Smooth muscle cell (in vitro differentiated cells): ENCODE measurements at regions not wholly inside any gene's neighbourhood (a gene's known extent, or its start where the extent isn't known, plus 50 kb on each side); places are given as distances from the start of the nearest gene placed in this dataset.

Source experiments
- DNase-seq: peaks from one replicate; lab custom pipeline; 2025; ENCODE audit not compliant: unreplicated experiment; lab: John Stamatoyannopoulos, UW
- H2AFZ ChIP-seq: fragments of 200-600 bp; sonication (generic); 2 replicates; pipeline ENCODE4 v1.6.0; 2016; ENCODE audit warnings: antibody characterized with exemption, low read depth, mild to moderate bottlenecking
- H3F3A ChIP-seq: fragments of 200-600 bp; sonication (generic); 2 replicates; pipeline ENCODE4 v1.6.0; 2017; ENCODE audit warnings: antibody characterized with exemption, low read depth
- H3K27ac ChIP-seq: fragments of 200-600 bp; sonication (generic); 2 replicates; pipeline ENCODE4 v1.5.1; 2016; ENCODE audit warnings: low read depth, mild to moderate bottlenecking
- H3K27me3 ChIP-seq: fragments of 200-600 bp; sonication (generic); 2 replicates; pipeline ENCODE4 v1.6.1; 2016; ENCODE audit warnings: low read depth, mild to moderate bottlenecking
- H3K36me3 ChIP-seq: fragments of 200-600 bp; sonication (generic); 2 replicates; pipeline ENCODE4 v1.5.1; 2016; ENCODE audit warnings: low read depth
- H3K4me1 ChIP-seq: fragments of 200-600 bp; sonication (generic); 2 replicates; pipeline ENCODE4 v1.5.1; 2016; ENCODE audit warnings: low read depth
- H3K4me2 ChIP-seq: fragments of 200-600 bp; sonication (generic); 2 replicates; pipeline ENCODE4 v1.6.0; 2016; ENCODE audit warnings: mild to moderate bottlenecking
- H3K4me3 ChIP-seq: fragments of 200-600 bp; sonication (generic); 2 replicates; pipeline ENCODE4 v1.5.1; 2016; ENCODE audit warnings: mild to moderate bottlenecking
- H3K79me2 ChIP-seq: fragments of 200-600 bp; sonication (generic); 2 replicates; pipeline ENCODE4 v1.6.0; 2016; ENCODE audit warnings: low read depth, mild to moderate bottlenecking
- H3K9ac ChIP-seq: fragments of 200-600 bp; sonication (generic); 2 replicates; pipeline ENCODE4 v1.6.0; 2016; ENCODE audit warnings: low read depth
- H3K9me3 ChIP-seq: fragments of 200-600 bp; sonication (generic); replicated peaks from 2 replicates; pipeline ENCODE4 v1.5.1; 2016; ENCODE audit warnings: low read depth
- H4K20me1 ChIP-seq: fragments of 200-600 bp; sonication (generic); 2 replicates; pipeline ENCODE4 v1.6.0; 2016; ENCODE audit warnings: low read depth
- CTCF ChIP-seq: fragments of 200-600 bp; sonication (generic); IDR thresholded peaks from 2 replicates; pipeline ENCODE4 v1.5.1; 2017; ENCODE audit warnings: borderline replicate concordance, mild to moderate bottlenecking, antibody characterized with exemption; ENCODE audit not compliant: insufficient read depth, poor library complexity, severe bottlenecking
- WGBS: methylation state at CpG from one replicate; pipeline ENCODE4 v1.1.7; 2016; ENCODE audit warnings: low lambda C conversion rate; 5-methylcytosine and 5-hydroxymethylcytosine counted together

- 72% methylated on average over 10 of the region's 10 CpGs for WGBS
- H3K9ac ChIP-seq: no peak overlapping the region
- H3K27me3 ChIP-seq: no peaks in the 10 kb centered on the region
- no peaks in the 10 kb centered on the region for H3K79me2 ChIP-seq
- no peak for DNase-seq
- no peak overlapping the region for H2AFZ ChIP-seq
- H3K36me3 ChIP-seq: no peaks in the 10 kb centered on the region
- TF ChIP-seq CTCF: no peak
- no peak overlapping the region for H3K4me2 ChIP-seq
- H3K9me3 ChIP-seq: peaks cover 5% of the 10 kb centered on the region
- no peaks in the 10 kb centered on the region for H3F3A ChIP-seq
- H3K4me3 ChIP-seq: no peak overlapping the region
- no peaks in the 10 kb centered on the region for H4K20me1 ChIP-seq
- no peak overlapping the region for H3K27ac ChIP-seq
- no peaks in the 10 kb centered on the region for H3K4me1 ChIP-seq
Measured at GRCh38 chr9:1253064-1253979, 203.2 kb downstream of the DMRT2 start.

GRCh38 chr9:1254071-1254470, 203.9 kb downstream of the DMRT2 start:
- H2AFZ ChIP-seq: no peak overlapping the region
- H3K27ac ChIP-seq: no peak overlapping the region
- H3K4me1 ChIP-seq: no peaks in the 10 kb centered on the region
- H3K27me3 ChIP-seq: no peaks in the 10 kb centered on the region
- H4K20me1 ChIP-seq: no peaks in the 10 kb centered on the region
- no peak overlapping the region for H3K4me3 ChIP-seq
- WGBS: 49% methylated on average over 5 of the region's 5 CpGs
- no peaks in the 10 kb centered on the region for H3K79me2 ChIP-seq
- no peak overlapping the region for H3K4me2 ChIP-seq
- DNase-seq: no peak
- no peak for TF ChIP-seq CTCF
- no peaks in the 10 kb centered on the region for H3K36me3 ChIP-seq
- no peaks in the 10 kb centered on the region for H3F3A ChIP-seq
- H3K9me3 ChIP-seq: peaks cover 5% of the 10 kb centered on the region
- H3K9ac ChIP-seq: no peak overlapping the region

DNA sequence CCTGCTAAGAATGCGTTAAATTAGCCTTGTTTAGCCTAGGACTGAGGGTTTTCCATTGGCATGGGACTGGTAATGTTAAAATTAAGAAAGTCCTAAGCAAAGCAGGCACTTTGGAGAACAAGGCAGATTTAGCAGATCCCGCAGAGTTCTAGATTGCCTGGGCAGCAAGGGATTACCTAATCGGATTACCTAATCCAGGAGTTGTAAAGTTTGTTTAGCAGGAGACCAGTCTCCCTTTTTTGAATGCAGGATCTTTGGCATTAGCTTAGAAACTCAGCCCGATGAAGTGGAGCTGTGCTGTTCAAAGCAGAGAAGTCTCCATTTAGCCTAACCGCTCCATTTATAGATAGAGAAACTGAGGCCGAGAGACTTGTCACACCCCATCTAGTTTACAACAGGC, 206.0 kb downstream of the DMRT2 start:
- 80% methylated on average over 6 of the region's 6 CpGs for whole genome bisulfite sequencing
- H3K36me3 ChIP-seq: no peaks in the 10 kb centered on the region
- no peaks in the 10 kb centered on the region for H3F3A ChIP-seq
- no peak overlapping the region for H3K9ac ChIP-seq
- H3K4me3 ChIP-seq: no peak overlapping the region
- TF ChIP-seq CTCF: no peak
- no peaks in the 10 kb centered on the region for H3K27me3 ChIP-seq
- no peak for DNase-seq
- no peak overlapping the region for H3K27ac ChIP-seq
- no peak overlapping the region for H2AFZ ChIP-seq
- no peaks in the 10 kb centered on the region for H4K20me1 ChIP-seq
- peaks cover 5% of the 10 kb centered on the region for H3K9me3 ChIP-seq
- H3K4me1 ChIP-seq: no peaks in the 10 kb centered on the region
- H3K79me2 ChIP-seq: no peaks in the 10 kb centered on the region
- no peak overlapping the region for H3K4me2 ChIP-seq

- 60% methylated on average over 2 of the region's 2 CpGs for WGBS
- no peak overlapping the region for H3K4me2 ChIP-seq
- no peak overlapping the region for H2AFZ ChIP-seq
- no peak for TF ChIP-seq CTCF
- H3K9ac ChIP-seq: no peak overlapping the region
- H3K4me3 ChIP-seq: no peak overlapping the region
- no peak overlapping the region for H3K27ac ChIP-seq
- no peaks in the 10 kb centered on the region for H3F3A ChIP-seq
- no peak for DNase-seq
- no peaks in the 10 kb centered on the region for H3K79me2 ChIP-seq
- no peaks in the 10 kb centered on the region for H4K20me1 ChIP-seq
- no peaks in the 10 kb centered on the region for H3K4me1 ChIP-seq
- H3K27me3 ChIP-seq: no peaks in the 10 kb centered on the region
- H3K36me3 ChIP-seq: no peaks in the 10 kb centered on the region
- H3K9me3 ChIP-seq: no peaks in the 10 kb centered on the region
Measured at GRCh38 chr9:1261266-1261665, 211.1 kb downstream of the DMRT2 start.
